ENCODE measurements at regions not wholly inside any gene's neighbourhood (a gene's known extent, or its start where the extent isn't known, plus 50 kb on each side); places are given as distances from the start of the nearest gene placed in this dataset.

DNA sequence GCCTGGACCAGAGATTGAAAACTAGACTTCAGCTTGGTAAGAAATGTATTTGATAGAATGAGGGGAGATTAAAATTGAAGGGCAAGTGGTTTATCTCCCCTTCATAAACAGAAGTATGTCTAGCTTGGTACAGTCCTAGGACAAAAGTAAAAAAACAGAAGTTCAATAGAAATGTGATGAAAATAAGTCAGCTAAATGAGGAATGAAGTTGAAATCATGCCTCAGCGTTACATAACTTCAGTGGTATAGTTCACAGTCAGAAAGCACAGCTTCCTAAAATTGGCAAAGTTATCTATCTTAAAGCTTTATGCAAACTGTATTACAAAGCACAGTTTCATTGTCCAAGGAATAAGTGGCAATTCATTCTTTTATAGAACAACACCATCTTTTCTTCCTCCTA lies 90.2 kb upstream of the SYT10 start:
- no peak overlapping the region for H2AFZ ChIP-seq (ENCODE audit: low read length)
- no peaks in the 10 kb centered on the region for H3K27me3 ChIP-seq (ENCODE audit: insufficient read depth, low read length, poor library complexity, severe bottlenecking)
- TF ChIP-seq, protein P1, sequence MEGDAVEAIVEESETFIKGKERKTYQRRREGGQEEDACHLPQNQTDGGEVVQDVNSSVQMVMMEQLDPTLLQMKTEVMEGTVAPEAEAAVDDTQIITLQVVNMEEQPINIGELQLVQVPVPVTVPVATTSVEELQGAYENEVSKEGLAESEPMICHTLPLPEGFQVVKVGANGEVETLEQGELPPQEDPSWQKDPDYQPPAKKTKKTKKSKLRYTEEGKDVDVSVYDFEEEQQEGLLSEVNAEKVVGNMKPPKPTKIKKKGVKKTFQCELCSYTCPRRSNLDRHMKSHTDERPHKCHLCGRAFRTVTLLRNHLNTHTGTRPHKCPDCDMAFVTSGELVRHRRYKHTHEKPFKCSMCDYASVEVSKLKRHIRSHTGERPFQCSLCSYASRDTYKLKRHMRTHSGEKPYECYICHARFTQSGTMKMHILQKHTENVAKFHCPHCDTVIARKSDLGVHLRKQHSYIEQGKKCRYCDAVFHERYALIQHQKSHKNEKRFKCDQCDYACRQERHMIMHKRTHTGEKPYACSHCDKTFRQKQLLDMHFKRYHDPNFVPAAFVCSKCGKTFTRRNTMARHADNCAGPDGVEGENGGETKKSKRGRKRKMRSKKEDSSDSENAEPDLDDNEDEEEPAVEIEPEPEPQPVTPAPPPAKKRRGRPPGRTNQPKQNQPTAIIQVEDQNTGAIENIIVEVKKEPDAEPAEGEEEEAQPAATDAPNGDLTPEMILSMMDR (conservative IDR thresholded peaks at IDR 0.05; ENCODE audit: low read length): no peak
- TF ChIP-seq EZH2phosphoT487 (IDR thresholded peaks at IDR 0.05; ENCODE audit: borderline replicate concordance): no peak
- H3K4me2 ChIP-seq (ENCODE audit: low read depth, low read length, poor library complexity, severe bottlenecking): no peak overlapping the region
- H3K4me3 ChIP-seq (ENCODE audit: low read length, poor library complexity, severe bottlenecking): no peak overlapping the region
- no peaks in the 10 kb centered on the region for H3F3A ChIP-seq (ENCODE audit: low read depth)
- no peaks in the 10 kb centered on the region for H3K9me2 ChIP-seq (replicated peaks; ENCODE audit: low read depth, low read length)
- no peaks in the 10 kb centered on the region for H3K36me3 ChIP-seq (ENCODE audit: insufficient read depth, low read length)
- H3K4me1 ChIP-seq (ENCODE audit: insufficient read depth, low read length, poor library complexity, severe bottlenecking): no peaks in the 10 kb centered on the region
- no peaks in the 10 kb centered on the region for H3K79me2 ChIP-seq (ENCODE audit: insufficient read depth, low read length)
- no peaks in the 10 kb centered on the region for H4K20me1 ChIP-seq (ENCODE audit: insufficient read depth, low read length, poor library complexity, severe bottlenecking)
- no peaks in the 10 kb centered on the region for H3K9me3 ChIP-seq (ENCODE audit: insufficient read depth, low read depth, low read length)
- no peak overlapping the region for H3K9ac ChIP-seq (ENCODE audit: low read depth, low read length, poor library complexity, severe bottlenecking)

DNA sequence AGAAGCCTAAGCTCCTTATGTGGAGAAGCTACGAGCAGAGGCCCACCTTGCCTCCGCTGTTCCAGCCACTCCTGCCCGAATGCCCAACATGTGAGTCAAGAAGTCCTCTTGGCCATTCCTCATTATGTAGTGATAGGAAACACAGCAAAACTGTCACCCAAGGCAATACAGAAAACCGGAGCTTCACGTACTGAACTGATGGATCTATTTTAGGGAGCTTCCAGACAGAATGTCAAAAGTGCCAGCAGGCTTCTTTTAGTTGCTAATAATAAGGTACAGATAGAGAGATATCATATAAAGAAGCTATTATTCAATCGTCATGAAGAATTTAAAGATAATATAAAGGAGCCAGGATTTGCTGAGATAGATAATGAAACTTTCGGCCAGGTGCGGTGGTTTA lies 91.6 kb upstream of the SYT10 start:
- Histone ChIP-seq H3K4me1 (ENCODE audit: insufficient read depth, low read length, poor library complexity, severe bottlenecking) (no peaks in the 10 kb centered on the region), H3K36me3 (ENCODE audit: insufficient read depth, low read length) (no peaks in the 10 kb centered on the region), H3F3A (ENCODE audit: low read depth) (no peaks in the 10 kb centered on the region), H3K9me2 (replicated peaks; ENCODE audit: low read depth, low read length) (no peaks in the 10 kb centered on the region), H4K20me1 (ENCODE audit: insufficient read depth, low read length, poor library complexity, severe bottlenecking) (no peaks in the 10 kb centered on the region), H2AFZ (ENCODE audit: low read length) (no peak overlapping the region), H3K79me2 (ENCODE audit: insufficient read depth, low read length) (no peaks in the 10 kb centered on the region), H3K9me3 (ENCODE audit: insufficient read depth, low read depth, low read length) (no peaks in the 10 kb centered on the region), H3K27me3 (ENCODE audit: insufficient read depth, low read length, poor library complexity, severe bottlenecking) (no peaks in the 10 kb centered on the region), H3K4me3 (ENCODE audit: low read length, poor library complexity, severe bottlenecking) (no peak overlapping the region), H3K9ac (ENCODE audit: low read depth, low read length, poor library complexity, severe bottlenecking) (no peak overlapping the region), H3K4me2 (ENCODE audit: low read depth, low read length, poor library complexity, severe bottlenecking) (no peak overlapping the region)
- TF ChIP-seq, protein P1 (conservative IDR thresholded peaks at IDR 0.05; ENCODE audit: low read length): no peak
- no peak for TF ChIP-seq EZH2phosphoT487 (IDR thresholded peaks at IDR 0.05; ENCODE audit: borderline replicate concordance)

DNA sequence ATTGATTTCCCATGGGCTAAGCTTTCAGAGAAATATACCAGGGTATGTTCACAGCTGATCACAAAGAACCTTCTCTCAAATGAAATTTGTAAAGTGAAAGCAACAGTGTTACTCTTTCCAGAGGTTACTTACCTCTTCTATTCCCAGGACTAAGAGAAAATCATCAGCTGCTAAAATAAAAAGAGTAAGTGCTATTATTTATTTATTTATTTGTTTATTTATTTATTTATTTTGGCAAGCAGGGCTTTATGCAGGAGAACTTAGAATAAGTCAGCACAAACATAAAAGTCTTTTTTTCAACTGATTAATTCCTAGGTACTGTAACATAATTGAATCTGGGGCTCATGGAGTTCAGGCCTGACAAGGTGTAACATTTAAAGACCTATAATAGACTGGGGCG lies 93.9 kb upstream of the SYT10 start:
- H3K9me2 ChIP-seq (replicated peaks; ENCODE audit: low read depth, low read length): no peaks in the 10 kb centered on the region
- H3F3A ChIP-seq (ENCODE audit: low read depth): no peaks in the 10 kb centered on the region
- no peak overlapping the region for H3K4me3 ChIP-seq (ENCODE audit: low read length, poor library complexity, severe bottlenecking)
- H3K4me2 ChIP-seq (ENCODE audit: low read depth, low read length, poor library complexity, severe bottlenecking): no peak overlapping the region
- H3K9ac ChIP-seq (ENCODE audit: low read depth, low read length, poor library complexity, severe bottlenecking): no peak overlapping the region
- H4K20me1 ChIP-seq (ENCODE audit: insufficient read depth, low read length, poor library complexity, severe bottlenecking): no peaks in the 10 kb centered on the region
- no peaks in the 10 kb centered on the region for H3K36me3 ChIP-seq (ENCODE audit: insufficient read depth, low read length)
- no peaks in the 10 kb centered on the region for H3K9me3 ChIP-seq (ENCODE audit: insufficient read depth, low read depth, low read length)
- no peaks in the 10 kb centered on the region for H3K79me2 ChIP-seq (ENCODE audit: insufficient read depth, low read length)
- TF ChIP-seq EZH2phosphoT487 (IDR thresholded peaks at IDR 0.05; ENCODE audit: borderline replicate concordance): no peak
- TF ChIP-seq, protein P1 (conservative IDR thresholded peaks at IDR 0.05; ENCODE audit: low read length): no peak
- H3K4me1 ChIP-seq (ENCODE audit: insufficient read depth, low read length, poor library complexity, severe bottlenecking): no peaks in the 10 kb centered on the region
- no peaks in the 10 kb centered on the region for H3K27me3 ChIP-seq (ENCODE audit: insufficient read depth, low read length, poor library complexity, severe bottlenecking)
- H2AFZ ChIP-seq (ENCODE audit: low read length): no peak overlapping the region

Measured in Loucy (cell line).